GM19043 (cell line): ENCODE measurements at regions not wholly inside any gene's neighbourhood (a gene's known extent, or its start where the extent isn't known, plus 50 kb on each side); places are given as distances from the start of the nearest gene placed in this dataset.

Experiments
- ATAC-seq: cut with Tn5 transposase; IDR thresholded peaks from one replicate; pipeline ENCODE4 v1.9.1; 2021; ENCODE audit warnings: low read depth; ENCODE audit not compliant: unreplicated experiment

GRCh38 chr3:30350011-30350410 is 256.4 kb upstream of the TGFBR2 start:
- ATAC-seq, result no peak

GRCh38 chr3:30350901-30351300 is 255.5 kb upstream of the TGFBR2 start:
- no peak for ATAC-seq

- no peak for ATAC-seq
Measured at GRCh38 chr3:30352410-30353318, 253.7 kb upstream of the TGFBR2 start.

GRCh38 chr3:30353711-30354467 is 252.5 kb upstream of the TGFBR2 start:
- ATAC-seq, result peak; percentile 83

GRCh38 chr3:30354513-30354912 is 251.9 kb upstream of the TGFBR2 start:
- ATAC-seq, result no peak

GRCh38 chr3:30354972-30355371 is 251.4 kb upstream of the TGFBR2 start:
- no peak for ATAC-seq

GRCh38 chr3:30355622-30356021 is 250.8 kb upstream of the TGFBR2 start:
- no peak for ATAC-seq

GRCh38 chr3:30356866-30357753 is 249.3 kb upstream of the TGFBR2 start:
- no peak for ATAC-seq

GRCh38 chr3:30357897-30358296 is 248.5 kb upstream of the TGFBR2 start:
- ATAC-seq, result no peak

GRCh38 chr3:30358871-30359270 is 247.5 kb upstream of the TGFBR2 start:
- no peak for ATAC-seq

GRCh38 chr3:30368978-30369377 is 237.4 kb upstream of the TGFBR2 start:
- ATAC-seq, result no peak

- no peak for ATAC-seq
Measured at GRCh38 chr3:30370681-30371271, 235.6 kb upstream of the TGFBR2 start.

- no peak for ATAC-seq
Measured at GRCh38 chr3:30372837-30373236, 233.6 kb upstream of the TGFBR2 start.

GRCh38 chr3:30384546-30385072 is 221.8 kb upstream of the TGFBR2 start:
- no peak for ATAC-seq

GRCh38 chr3:30393079-30393478 is 213.3 kb upstream of the TGFBR2 start:
- no peak for ATAC-seq

GRCh38 chr3:30397030-30397429 is 209.4 kb upstream of the TGFBR2 start:
- no peak for ATAC-seq

- no peak for ATAC-seq
Measured at GRCh38 chr3:30399394-30400181, 206.8 kb upstream of the TGFBR2 start.

GRCh38 chr3:30400926-30401325 is 205.5 kb upstream of the TGFBR2 start:
- ATAC-seq, result no peak

GRCh38 chr3:30401971-30402370 is 204.4 kb upstream of the TGFBR2 start:
- no peak for ATAC-seq
